ENCODE measurements at regions not wholly inside any gene's neighbourhood (a gene's known extent, or its start where the extent isn't known, plus 50 kb on each side); places are given as distances from the start of the nearest gene placed in this dataset.

GRCh38 chr5:24232041-24232440, 412.7 kb downstream of the CDH10 start:
- TF ChIP-seq, protein P1, sequence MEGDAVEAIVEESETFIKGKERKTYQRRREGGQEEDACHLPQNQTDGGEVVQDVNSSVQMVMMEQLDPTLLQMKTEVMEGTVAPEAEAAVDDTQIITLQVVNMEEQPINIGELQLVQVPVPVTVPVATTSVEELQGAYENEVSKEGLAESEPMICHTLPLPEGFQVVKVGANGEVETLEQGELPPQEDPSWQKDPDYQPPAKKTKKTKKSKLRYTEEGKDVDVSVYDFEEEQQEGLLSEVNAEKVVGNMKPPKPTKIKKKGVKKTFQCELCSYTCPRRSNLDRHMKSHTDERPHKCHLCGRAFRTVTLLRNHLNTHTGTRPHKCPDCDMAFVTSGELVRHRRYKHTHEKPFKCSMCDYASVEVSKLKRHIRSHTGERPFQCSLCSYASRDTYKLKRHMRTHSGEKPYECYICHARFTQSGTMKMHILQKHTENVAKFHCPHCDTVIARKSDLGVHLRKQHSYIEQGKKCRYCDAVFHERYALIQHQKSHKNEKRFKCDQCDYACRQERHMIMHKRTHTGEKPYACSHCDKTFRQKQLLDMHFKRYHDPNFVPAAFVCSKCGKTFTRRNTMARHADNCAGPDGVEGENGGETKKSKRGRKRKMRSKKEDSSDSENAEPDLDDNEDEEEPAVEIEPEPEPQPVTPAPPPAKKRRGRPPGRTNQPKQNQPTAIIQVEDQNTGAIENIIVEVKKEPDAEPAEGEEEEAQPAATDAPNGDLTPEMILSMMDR (IDR thresholded peaks at IDR 0.05): no peak
- TF ChIP-seq POLR2A (IDR thresholded peaks at IDR 0.05): no peak

Data from lower leg skin (tissue), 3 donors.